Lung (tissue), 11 donors: ENCODE measurements at regions not wholly inside any gene's neighbourhood (a gene's known extent, or its start where the extent isn't known, plus 50 kb on each side); places are given as distances from the start of the nearest gene placed in this dataset.
"Not testable (repeated sequence)": the region's sequence is repeated elsewhere in the genome, so short reads cannot be mapped to it uniquely, and the experiment has no call there.

Experiments used
- ATAC-seq: fragments of 200-7000 bp; cut with Tn5 transposase; one replicate; pipeline ENCODE4 v1.9.1; 2020; ENCODE audit warnings: moderate number of reproducible peaks; ENCODE audit not compliant: insufficient read depth, low FRiP score
- DNase-seq, 3 donors: peaks; one replicate each; pipeline ENCODE4 v3.0.0-alpha.2; 2013 to 2017
- H3K27ac ChIP-seq, 2 donors: one replicate each; pipeline ENCODE4 v1.5.1; 2013; ENCODE audit warnings: mild to moderate bottlenecking in 2 of 2, moderate library complexity in 2 of 2, control low read depth in 1 of 2, inconsistent platforms in 1 of 2, low read depth in 1 of 2, low read length in 1 of 2
- H3K27me3 ChIP-seq, 3 donors: one replicate each; pipeline ENCODE4 v1.5.1; 2013; ENCODE audit warnings: low read length in 2 of 3; ENCODE audit not compliant: control insufficient read depth in 3 of 3, insufficient read depth in 3 of 3
- H3K36me3 ChIP-seq, 4 donors: one replicate each; pipeline ENCODE4 v1.5.1; 2013; ENCODE audit warnings: low read length in 4 of 4, mild to moderate bottlenecking in 1 of 4, moderate library complexity in 1 of 4; ENCODE audit not compliant: control insufficient read depth in 4 of 4, insufficient read depth in 4 of 4
- H3K4me1 ChIP-seq, 5 donors: one replicate each; pipeline ENCODE4 v1.5.1; 2013; ENCODE audit warnings: low read length in 5 of 5, mild to moderate bottlenecking in 2 of 5, moderate library complexity in 1 of 5; ENCODE audit not compliant: control insufficient read depth in 5 of 5, insufficient read depth in 5 of 5
- H3K4me3 ChIP-seq: one replicate; pipeline ENCODE4 v1.5.1; 2013; ENCODE audit warnings: mild to moderate bottlenecking, control low read depth, moderate library complexity
- H3K9ac ChIP-seq, 2 donors: one replicate each; pipeline ENCODE4 v1.5.1; 2013; ENCODE audit warnings: low read length in 2 of 2, control low read depth in 1 of 2; ENCODE audit not compliant: insufficient read depth in 1 of 2
- H3K9me3 ChIP-seq, 4 donors: one replicate each; pipeline ENCODE4 v1.5.1; 2013; ENCODE audit warnings: low read length in 3 of 4, mild to moderate bottlenecking in 1 of 4, moderate library complexity in 1 of 4; ENCODE audit not compliant: control insufficient read depth in 4 of 4, insufficient read depth in 3 of 4
- CTCF ChIP-seq: IDR thresholded peaks from 2 replicates; pipeline ENCODE4 v1.5.1; 2012; ENCODE audit warnings: mild to moderate bottlenecking; ENCODE audit errors: control extremely low read depth, extremely low read depth
- WGBS, 2 donors: extraction: QIAGEN DNeasy Blood & Tissue Kit; methylation state at CpG; one replicate each; pipeline ENCODE4 v1.1.7; 2013; 5-methylcytosine and 5-hydroxymethylcytosine counted together
- donor health status: control.
- donor health status: control.
- donor health status: Bipolar disorder and iron deficiency.
- donor health status: healthy.
- donor health status: DM: yes; HTN: yes; CAD: no.

- H3K9ac ChIP-seq, result no peak overlapping the region
- H3K4me1 ChIP-seq, result no peaks in the 10 kb centered on the region
- WGBS, 2 donors, result 91 to 95% methylated on average over 3 of the region's 3 CpGs
- no peak for DNase-seq
- no peaks in the 10 kb centered on the region for H3K9me3 ChIP-seq
- TF ChIP-seq CTCF, result no peak
- no peaks in the 10 kb centered on the region for H3K27me3 ChIP-seq
- H3K27ac ChIP-seq, result no peak overlapping the region
- no peak overlapping the region for H3K4me3 ChIP-seq
- H3K36me3 ChIP-seq, result no peaks in the 10 kb centered on the region
- ATAC-seq, result no peak
Measured at GRCh38 chr1:163985700-163986099, 573.3 kb upstream of the PBX1 start.

- 90 to 93% methylated on average over 1 of the region's 1 CpG for WGBS, 2 donors
- ATAC-seq, result no peak
- Histone ChIP-seq H3K4me3 (no peak overlapping the region), H3K36me3 (no peaks in the 10 kb centered on the region), H3K9ac (no peak overlapping the region), H3K27ac (no peak overlapping the region), H3K27me3 (no peaks in the 10 kb centered on the region), H3K9me3 (peaks cover 0 to 5% (median under 1%) of the 10 kb centered on the region in 4 donors), H3K4me1 (no peaks in the 10 kb centered on the region)
- no peak for DNase-seq
- no peak for TF ChIP-seq CTCF
Measured at GRCh38 chr1:163999131-163999530, 559.9 kb upstream of the PBX1 start.

- 85 to 86% methylated on average over 3 of the region's 3 CpGs for WGBS, 2 donors
- not testable (repeated sequence) for H3K27me3 ChIP-seq
Measured at GRCh38 chr1:164006186-164006585, 552.8 kb upstream of the PBX1 start.

GRCh38 chr1:164006621-164007020, 552.4 kb upstream of the PBX1 start:
- 83 to 85% methylated on average over 4 of the region's 4 CpGs for WGBS, 2 donors
- no peak for ATAC-seq
- peaks cover 0 to 2% (median 1%) of the 10 kb centered on the region in 4 donors for H3K9me3 ChIP-seq

More at GRCh38 chr1:164006186-164006585, 552.8 kb upstream of the PBX1 start:
- ATAC-seq, H3K9ac ChIP-seq, H3K4me1 ChIP-seq, H3K27ac ChIP-seq, H3K4me3 ChIP-seq, DNase-seq, H3K9me3 ChIP-seq, H3K36me3 ChIP-seq: not testable (repeated sequence)

More at GRCh38 chr1:164006621-164007020, 552.4 kb upstream of the PBX1 start:
- TF ChIP-seq CTCF, result no peak
- Histone ChIP-seq H3K4me1 (no peaks in the 10 kb centered on the region), H3K27me3 (no peaks in the 10 kb centered on the region), H3K9ac (no peak overlapping the region), H3K27ac (no peak overlapping the region), H3K36me3 (no peaks in the 10 kb centered on the region), H3K4me3 (no peak overlapping the region)
- DNase-seq, result no peak
